Heart left ventricle (tissue), 16 donors: ENCODE measurements at regions not wholly inside any gene's neighbourhood (a gene's known extent, or its start where the extent isn't known, plus 50 kb on each side); places are given as distances from the start of the nearest gene placed in this dataset.

Source experiments
- ATAC-seq, 4 donors: fragments of 200-7000 bp; cut with Tn5 transposase; one replicate each; pipeline ENCODE4 v1.9.1; 2020 to 2022; ENCODE audit warnings: moderate library complexity in 4 of 4, mild to moderate bottlenecking in 3 of 4, moderate number of reproducible peaks in 1 of 4
- DNase-seq, 5 donors: peaks; one replicate each; pipeline ENCODE4 v3.0.0-alpha.2; 2020
- H3K27ac ChIP-seq, 12 donors: fragments of 200-600 bp; sonication (generic) in 4 of 12; one replicate each; pipeline versions ENCODE4 v1.5.0 to v1.8.0; 2016 to 2022; ENCODE audit warnings: mild to moderate bottlenecking in 2 of 12
- H3K27me3 ChIP-seq, 9 donors: fragments of 200-600 bp; sonication (generic) in 2 of 9; one replicate each; pipeline versions ENCODE4 v1.5.1 to v1.8.0; 2016 to 2022; ENCODE audit warnings: mild to moderate bottlenecking in 3 of 9
- H3K36me3 ChIP-seq, 9 donors: fragments of 200-600 bp; sonication (generic) in 2 of 9; one replicate each; pipeline versions ENCODE4 v1.5.0 to v1.8.0; 2018 to 2022; ENCODE audit warnings: mild to moderate bottlenecking in 2 of 9
- H3K4me1 ChIP-seq, 12 donors: fragments of 200-600 bp; sonication (generic) in 4 of 12; one replicate each; pipeline versions ENCODE4 v1.5.0 to v1.8.0; 2016 to 2022; ENCODE audit warnings: mild to moderate bottlenecking in 3 of 12
- H3K4me3 ChIP-seq, 12 donors: fragments of 200-600 bp; sonication (generic) in 4 of 12; one replicate each; pipeline versions ENCODE4 v1.5.0 to v1.8.0; 2017 to 2022; ENCODE audit warnings: mild to moderate bottlenecking in 9 of 12, moderate library complexity in 4 of 12
- H3K9me3 ChIP-seq, 12 donors: fragments of 200-600 bp; sonication (generic) in 4 of 12; one replicate each; pipeline versions ENCODE4 v1.5.0 to v1.8.0; 2016 to 2022; ENCODE audit warnings: mild to moderate bottlenecking in 1 of 12
- POLR2A ChIP-seq, 2 donors: fragments of 450-650 bp; IDR thresholded peaks; one replicate each; pipeline ENCODE4 v1.6.1; 2017; ENCODE audit warnings: antibody characterized with exemption in 2 of 2, mild to moderate bottlenecking in 2 of 2, moderate library complexity in 2 of 2
- WGBS, 4 donors: extraction: QIAGEN DNeasy Blood & Tissue Kit in 2 of 4; methylation state at CpG; one replicate each; pipeline versions ENCODE4 v1.1.5 to v1.1.7; 2013 to 2018; 5-methylcytosine and 5-hydroxymethylcytosine counted together
- intact Hi-C, 10 donors: fragments of 100-400 bp; cut with DNase I; formaldehyde crosslinking; loops; one replicate each; pipeline versions ENCODE4 v1.11.1 to v1.14.2; 2022
- TF ChIP-seq, protein P1 (sequence below), 12 donors: fragments of 200-600 bp; sonication (generic) in 4 of 12; IDR thresholded peaks; one replicate each; pipeline versions ENCODE4 v1.5.0 to v1.8.0; 2018 to 2022; ENCODE audit warnings: antibody characterized with exemption in 12 of 12, mild to moderate bottlenecking in 5 of 12
- donor health status: ischemic (EF 13 %, LVEDD 7.1; RV severe dilation, severe dysfunction).
- donor health status: healthy with polysubstance abuse.
- donor health status: DM: no; HTN: yes; CAD: no.
- donor health status: DM: no; HTN: no; CAD: no.
- donor health status: ischemic (EF 25% LVEDD 6.9; RV normal size, moderate dysfunction).
- donor health status: ischemic (EF 25% LVEDD 5.7; RV mildly dilated, moderate dysfunction).
- donor health status: healthy.
- donor health status: DM: yes; HTN: yes; CAD: no.
- donor health status: ischemic (EF 35%, LVEDD 5.7; RV mildly dilated, moderate dysfunction).
- donor health status: nonischemic (EF 11% LVEDD 7.7; RV severe dilation, severe dysfunction).
- donor health status: DM: yes; HTN: yes; CAD: no.
- donor health status: PGD.
- donor health status: ischemic (EF 29% LVEDD 5.4; RV normal size, mild dysfunction).
- donor health status: nonischemic (EF 23%, LVEDD 6.1; RV moderate dilation, normal function).

DNA sequence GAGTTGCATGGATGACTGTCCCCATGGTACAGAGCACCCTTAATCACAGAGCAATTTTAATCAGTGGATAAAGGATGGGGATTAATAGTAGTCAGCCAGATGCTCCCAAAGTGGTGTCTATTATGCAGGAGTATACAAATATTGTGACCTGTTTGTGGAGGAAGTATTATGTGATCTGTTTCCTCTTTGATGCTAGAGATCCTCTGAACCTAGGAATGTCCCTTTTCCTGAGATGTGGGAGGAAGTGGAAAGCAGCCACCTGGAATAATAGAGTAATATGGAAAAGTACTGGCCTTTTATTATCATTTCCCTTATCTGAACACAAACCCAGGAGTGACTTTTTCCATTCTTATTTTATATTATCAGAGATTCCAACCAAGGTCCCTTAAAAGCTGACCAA is 94.2 kb upstream of the EFEMP1 start:
- no peaks in the 10 kb centered on the region for H3K27me3 ChIP-seq
- intact Hi-C loops, result no loop called here
- TF ChIP-seq POLR2A (IDR thresholded peaks at IDR 0.05), result no peak
- TF ChIP-seq, protein P1, sequence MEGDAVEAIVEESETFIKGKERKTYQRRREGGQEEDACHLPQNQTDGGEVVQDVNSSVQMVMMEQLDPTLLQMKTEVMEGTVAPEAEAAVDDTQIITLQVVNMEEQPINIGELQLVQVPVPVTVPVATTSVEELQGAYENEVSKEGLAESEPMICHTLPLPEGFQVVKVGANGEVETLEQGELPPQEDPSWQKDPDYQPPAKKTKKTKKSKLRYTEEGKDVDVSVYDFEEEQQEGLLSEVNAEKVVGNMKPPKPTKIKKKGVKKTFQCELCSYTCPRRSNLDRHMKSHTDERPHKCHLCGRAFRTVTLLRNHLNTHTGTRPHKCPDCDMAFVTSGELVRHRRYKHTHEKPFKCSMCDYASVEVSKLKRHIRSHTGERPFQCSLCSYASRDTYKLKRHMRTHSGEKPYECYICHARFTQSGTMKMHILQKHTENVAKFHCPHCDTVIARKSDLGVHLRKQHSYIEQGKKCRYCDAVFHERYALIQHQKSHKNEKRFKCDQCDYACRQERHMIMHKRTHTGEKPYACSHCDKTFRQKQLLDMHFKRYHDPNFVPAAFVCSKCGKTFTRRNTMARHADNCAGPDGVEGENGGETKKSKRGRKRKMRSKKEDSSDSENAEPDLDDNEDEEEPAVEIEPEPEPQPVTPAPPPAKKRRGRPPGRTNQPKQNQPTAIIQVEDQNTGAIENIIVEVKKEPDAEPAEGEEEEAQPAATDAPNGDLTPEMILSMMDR (IDR thresholded peaks at IDR 0.05), result no peak
- H3K4me3 ChIP-seq, result no peak overlapping the region
- DNase-seq (no peak), ATAC-seq (peak in 1 of 4 donors; percentile 62)
- H3K9me3 ChIP-seq, result no peaks in the 10 kb centered on the region
- H3K4me1 ChIP-seq, result peaks cover 0 to 14% (median 0%) of the 10 kb centered on the region in 12 donors
- no peaks in the 10 kb centered on the region for H3K36me3 ChIP-seq
- H3K27ac ChIP-seq, result no peak overlapping the region

DNA sequence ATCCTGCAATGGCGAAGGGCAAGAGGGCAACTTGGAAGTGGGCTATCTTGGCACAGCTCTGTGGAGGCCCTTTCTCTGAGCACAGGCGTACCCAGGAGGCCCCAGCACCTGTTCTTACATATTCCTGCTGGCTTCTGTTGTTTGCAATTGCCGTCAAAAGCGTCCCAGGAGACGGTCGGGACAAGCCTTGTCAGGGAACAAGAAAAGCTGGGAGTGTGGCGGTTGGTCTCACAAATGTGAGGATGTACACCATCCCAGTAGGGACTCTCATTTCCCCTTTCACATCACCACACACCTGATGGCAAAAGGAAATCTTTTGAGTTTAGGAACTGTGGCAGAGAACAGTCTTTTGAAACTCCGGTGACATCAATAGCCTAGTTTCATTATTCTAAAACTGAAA is 94.7 kb upstream of the EFEMP1 start:
- Histone ChIP-seq H3K27me3 (no peaks in the 10 kb centered on the region), H3K4me3 (no peak overlapping the region), H3K4me1 (peaks cover 0 to 14% (median 0%) of the 10 kb centered on the region in 12 donors), H3K27ac (peak overlapping the region in 1 of 12 donors; percentile 1), H3K36me3 (no peaks in the 10 kb centered on the region), H3K9me3 (no peaks in the 10 kb centered on the region)
- DNase-seq, result no peak
- no peak for ATAC-seq
- TF ChIP-seq, protein P1 (IDR thresholded peaks at IDR 0.05), result no peak
- no peak for TF ChIP-seq POLR2A (IDR thresholded peaks at IDR 0.05)
- intact Hi-C loops, result no loop called here
- WGBS, 4 donors, result 57 to 66% (median 59%) methylated on average over 8 of the region's 8 CpGs

GRCh38 chr2:56021136-56021474 is 97.5 kb upstream of the EFEMP1 start:
- ATAC-seq, result no peak
- Histone ChIP-seq H3K27me3 (no peaks in the 10 kb centered on the region), H3K27ac (no peak overlapping the region), H3K4me3 (no peak overlapping the region), H3K9me3 (no peaks in the 10 kb centered on the region), H3K4me1 (no peaks in the 10 kb centered on the region), H3K36me3 (no peaks in the 10 kb centered on the region)
- DNase-seq, result no peak
- TF ChIP-seq, protein P1 (IDR thresholded peaks at IDR 0.05), result no peak
- TF ChIP-seq POLR2A (IDR thresholded peaks at IDR 0.05), result no peak
- WGBS, 4 donors, result 79 to 87% (median 83%) methylated on average over 5 of the region's 5 CpGs
- intact Hi-C loops, result no loop called here

GRCh38 chr2:56021579-56021978 is 98.0 kb upstream of the EFEMP1 start:
- no peak overlapping the region for H3K27ac ChIP-seq
- WGBS, 4 donors, result 90 to 95% (median 94%) methylated on average over 5 of the region's 5 CpGs
- ATAC-seq (no peak), DNase-seq (no peak)
- no peaks in the 10 kb centered on the region for H3K27me3 ChIP-seq
- no peak overlapping the region for H3K4me3 ChIP-seq
- intact Hi-C loops, result no loop called here
- no peaks in the 10 kb centered on the region for H3K36me3 ChIP-seq
- H3K9me3 ChIP-seq, result no peaks in the 10 kb centered on the region
- no peaks in the 10 kb centered on the region for H3K4me1 ChIP-seq
- no peak for TF ChIP-seq POLR2A (IDR thresholded peaks at IDR 0.05)
- TF ChIP-seq, protein P1 (IDR thresholded peaks at IDR 0.05), result no peak
